HG02642 (cell line): ENCODE measurements at regions not wholly inside any gene's neighbourhood (a gene's known extent, or its start where the extent isn't known, plus 50 kb on each side); places are given as distances from the start of the nearest gene placed in this dataset.
"Not testable (repeated sequence)": the region's sequence is repeated elsewhere in the genome, so short reads cannot be mapped to it uniquely, and the experiment has no call there.

Source experiments
- ATAC-seq: cut with Tn5 transposase; IDR thresholded peaks from one replicate; pipeline ENCODE4 v1.9.1; 2021; ENCODE audit warnings: mild to moderate bottlenecking; ENCODE audit not compliant: unreplicated experiment, poor library complexity

GRCh38 chr4:77496457-77496856 lies 109.2 kb upstream of the CXCL13 start:
- ATAC-seq: no peak

GRCh38 chr4:77500801-77501200 lies 104.8 kb upstream of the CXCL13 start:
- no peak for ATAC-seq

- no peak for ATAC-seq
Observed at GRCh38 chr4:77501240-77501639, 104.4 kb upstream of the CXCL13 start.

GRCh38 chr4:77501851-77502250 lies 103.8 kb upstream of the CXCL13 start:
- ATAC-seq: no peak

- ATAC-seq: no peak
Observed at GRCh38 chr4:77504407-77504806, 101.2 kb upstream of the CXCL13 start.

GRCh38 chr4:77505275-77505957 lies 100.2 kb upstream of the CXCL13 start:
- no peak for ATAC-seq

GRCh38 chr4:77505958-77506319 lies 99.7 kb upstream of the CXCL13 start:
- ATAC-seq: no peak

- no peak for ATAC-seq
Observed at GRCh38 chr4:77510367-77510766, 95.3 kb upstream of the CXCL13 start.

- ATAC-seq: no peak
Observed at GRCh38 chr4:77525538-77525937, 80.1 kb upstream of the CXCL13 start.

GRCh38 chr4:77527900-77528299 lies 77.7 kb upstream of the CXCL13 start:
- ATAC-seq: not testable (repeated sequence)

- no peak for ATAC-seq
Observed at GRCh38 chr4:77538144-77538543, 67.5 kb upstream of the CXCL13 start.

- ATAC-seq: no peak
Observed at GRCh38 chr4:77538574-77539157, 67.0 kb upstream of the CXCL13 start.
